ENCODE measurements at regions not wholly inside any gene's neighbourhood (a gene's known extent, or its start where the extent isn't known, plus 50 kb on each side); places are given as distances from the start of the nearest gene placed in this dataset.

DNA sequence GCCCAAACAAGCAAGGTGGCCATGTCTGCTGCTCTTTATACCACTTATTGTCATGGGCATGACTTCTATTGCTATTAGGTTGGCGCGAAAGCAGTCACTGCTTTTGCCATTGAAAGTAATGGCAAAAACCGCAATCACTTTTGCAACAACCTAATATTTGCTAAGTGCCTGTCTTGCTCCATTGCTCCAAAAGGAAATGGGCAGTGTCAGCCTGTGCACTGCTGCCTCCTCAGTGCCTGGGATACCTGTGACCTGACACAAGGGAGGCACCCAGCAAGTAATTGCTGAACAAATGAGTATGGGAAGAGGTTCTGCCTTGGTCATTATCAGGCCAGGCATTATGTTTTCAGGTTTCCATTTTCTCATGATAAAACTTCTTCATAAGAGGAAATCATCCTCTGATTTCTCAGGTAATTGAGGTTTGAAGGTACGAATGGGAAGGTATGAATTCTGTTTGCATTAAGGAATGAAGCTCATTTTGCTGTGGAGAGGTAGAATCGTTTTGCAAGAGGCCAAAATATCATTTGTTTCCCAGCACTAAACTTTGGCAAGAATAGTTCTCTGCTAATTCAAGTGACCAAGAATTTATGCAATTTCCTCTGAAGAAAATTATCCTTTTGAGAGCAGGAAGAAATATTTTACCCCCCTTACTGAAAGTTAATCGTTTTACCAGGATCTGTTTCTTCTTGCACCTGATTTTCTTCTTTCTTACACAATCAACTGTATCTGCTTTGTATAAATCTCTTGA is 128.4 kb upstream of the SPRY2 start:
- Histone ChIP-seq H4K20me1 (ENCODE audit: insufficient read depth) (no peaks in the 10 kb centered on the region), H3K27ac (no peak overlapping the region)
- TF ChIP-seq, protein P1, sequence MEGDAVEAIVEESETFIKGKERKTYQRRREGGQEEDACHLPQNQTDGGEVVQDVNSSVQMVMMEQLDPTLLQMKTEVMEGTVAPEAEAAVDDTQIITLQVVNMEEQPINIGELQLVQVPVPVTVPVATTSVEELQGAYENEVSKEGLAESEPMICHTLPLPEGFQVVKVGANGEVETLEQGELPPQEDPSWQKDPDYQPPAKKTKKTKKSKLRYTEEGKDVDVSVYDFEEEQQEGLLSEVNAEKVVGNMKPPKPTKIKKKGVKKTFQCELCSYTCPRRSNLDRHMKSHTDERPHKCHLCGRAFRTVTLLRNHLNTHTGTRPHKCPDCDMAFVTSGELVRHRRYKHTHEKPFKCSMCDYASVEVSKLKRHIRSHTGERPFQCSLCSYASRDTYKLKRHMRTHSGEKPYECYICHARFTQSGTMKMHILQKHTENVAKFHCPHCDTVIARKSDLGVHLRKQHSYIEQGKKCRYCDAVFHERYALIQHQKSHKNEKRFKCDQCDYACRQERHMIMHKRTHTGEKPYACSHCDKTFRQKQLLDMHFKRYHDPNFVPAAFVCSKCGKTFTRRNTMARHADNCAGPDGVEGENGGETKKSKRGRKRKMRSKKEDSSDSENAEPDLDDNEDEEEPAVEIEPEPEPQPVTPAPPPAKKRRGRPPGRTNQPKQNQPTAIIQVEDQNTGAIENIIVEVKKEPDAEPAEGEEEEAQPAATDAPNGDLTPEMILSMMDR (conservative IDR thresholded peaks at IDR 0.05; ENCODE audit: low read depth, low read length), result no peak

DNA sequence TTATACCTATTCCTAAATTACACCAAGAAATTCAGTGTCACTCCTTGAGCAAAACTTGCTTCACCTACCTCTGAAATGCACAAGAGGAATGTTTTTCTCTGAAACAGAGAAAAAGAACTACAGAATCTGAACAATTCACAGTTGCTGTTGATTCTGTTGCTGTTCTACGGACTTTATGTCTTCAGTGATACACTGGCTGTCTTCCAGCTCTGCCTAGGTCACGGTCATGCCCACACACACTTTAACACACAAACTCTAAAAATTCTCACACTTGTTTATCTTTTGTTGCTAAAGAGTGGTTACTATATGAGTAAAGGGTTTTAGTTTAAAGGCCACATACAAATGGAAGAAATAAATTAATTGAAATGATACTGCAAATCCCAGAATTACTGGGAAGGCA is 124.4 kb upstream of the SPRY2 start:
- TF ChIP-seq, protein P1 (conservative IDR thresholded peaks at IDR 0.05; ENCODE audit: low read depth, low read length), result no peak
- Histone ChIP-seq H4K20me1 (ENCODE audit: insufficient read depth) (no peaks in the 10 kb centered on the region), H3K27me3 (ENCODE audit: insufficient read depth, low read depth) (no peaks in the 10 kb centered on the region), H3K4me1 (ENCODE audit: low read depth, poor library complexity, severe bottlenecking) (no peaks in the 10 kb centered on the region), H3K79me2 (ENCODE audit: insufficient read depth, low read depth) (no peaks in the 10 kb centered on the region), H3K4me3 (IDR thresholded peaks at IDR 0.05; ENCODE audit: insufficient read depth, low read depth, low read length) (no peak overlapping the region), H3K9ac (no peak overlapping the region), H2AFZ (ENCODE audit: low read depth) (no peak overlapping the region), H3K27ac (no peak overlapping the region), H3K4me2 (no peak overlapping the region), H3K36me3 (ENCODE audit: insufficient read depth) (no peaks in the 10 kb centered on the region)

More for the DNA sequence above, 128.4 kb upstream of the SPRY2 start:
- no peak overlapping the region for H3K4me2 ChIP-seq
- H3K4me3 ChIP-seq (IDR thresholded peaks at IDR 0.05; ENCODE audit: insufficient read depth, low read depth, low read length), result no peak overlapping the region
- H3K27me3 ChIP-seq (ENCODE audit: insufficient read depth, low read depth), result no peaks in the 10 kb centered on the region
- no peak overlapping the region for H2AFZ ChIP-seq (ENCODE audit: low read depth)
- H3K36me3 ChIP-seq (ENCODE audit: insufficient read depth), result no peaks in the 10 kb centered on the region
- H3K9ac ChIP-seq, result no peak overlapping the region
- H3K79me2 ChIP-seq (ENCODE audit: insufficient read depth, low read depth), result no peaks in the 10 kb centered on the region
- H3K4me1 ChIP-seq (ENCODE audit: low read depth, poor library complexity, severe bottlenecking), result no peaks in the 10 kb centered on the region

DNA sequence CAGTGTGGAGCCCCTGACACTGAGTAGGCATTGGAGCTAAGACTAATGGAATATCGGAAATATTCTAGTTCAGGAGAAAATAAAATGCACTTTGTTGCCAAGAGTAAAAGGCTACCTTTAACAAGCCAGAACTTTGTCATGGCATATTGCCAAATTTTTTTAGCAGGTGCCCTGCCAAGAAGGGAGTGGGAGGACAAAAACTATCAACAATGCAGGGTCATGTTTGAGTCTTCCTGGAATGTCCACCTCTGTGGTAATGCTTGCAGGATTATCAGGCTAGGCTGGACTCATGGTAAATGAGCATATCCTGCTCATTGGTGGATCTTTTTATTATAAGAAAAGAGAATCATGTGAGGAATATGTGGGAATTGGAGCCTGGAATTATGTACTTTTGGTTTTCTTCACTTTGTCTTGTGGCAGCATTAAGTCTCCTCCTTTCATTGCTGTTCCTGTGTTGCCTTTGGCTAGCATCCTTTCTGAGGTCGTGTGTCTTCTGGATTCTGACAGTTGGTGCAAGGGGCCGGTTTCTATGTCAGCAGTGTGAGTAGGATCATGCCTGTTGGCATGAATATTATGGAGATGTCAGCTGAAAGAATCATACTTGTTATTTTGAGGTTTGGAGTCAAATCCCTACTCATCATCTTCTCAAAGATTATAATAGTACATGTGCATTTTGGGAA is 122.9 kb upstream of the SPRY2 start:
- H3K27ac ChIP-seq, result no peak overlapping the region
- no peaks in the 10 kb centered on the region for H3K79me2 ChIP-seq (ENCODE audit: insufficient read depth, low read depth)
- no peak overlapping the region for H3K9ac ChIP-seq
- no peaks in the 10 kb centered on the region for H4K20me1 ChIP-seq (ENCODE audit: insufficient read depth)
- H3K36me3 ChIP-seq (ENCODE audit: insufficient read depth), result no peaks in the 10 kb centered on the region
- no peak overlapping the region for H3K4me2 ChIP-seq
- no peak overlapping the region for H2AFZ ChIP-seq (ENCODE audit: low read depth)
- H3K4me3 ChIP-seq (IDR thresholded peaks at IDR 0.05; ENCODE audit: insufficient read depth, low read depth, low read length), result no peak overlapping the region
- H3K4me1 ChIP-seq (ENCODE audit: low read depth, poor library complexity, severe bottlenecking), result no peaks in the 10 kb centered on the region
- no peaks in the 10 kb centered on the region for H3K27me3 ChIP-seq (ENCODE audit: insufficient read depth, low read depth)
- TF ChIP-seq, protein P1 (conservative IDR thresholded peaks at IDR 0.05; ENCODE audit: low read depth, low read length), result no peak

DNA sequence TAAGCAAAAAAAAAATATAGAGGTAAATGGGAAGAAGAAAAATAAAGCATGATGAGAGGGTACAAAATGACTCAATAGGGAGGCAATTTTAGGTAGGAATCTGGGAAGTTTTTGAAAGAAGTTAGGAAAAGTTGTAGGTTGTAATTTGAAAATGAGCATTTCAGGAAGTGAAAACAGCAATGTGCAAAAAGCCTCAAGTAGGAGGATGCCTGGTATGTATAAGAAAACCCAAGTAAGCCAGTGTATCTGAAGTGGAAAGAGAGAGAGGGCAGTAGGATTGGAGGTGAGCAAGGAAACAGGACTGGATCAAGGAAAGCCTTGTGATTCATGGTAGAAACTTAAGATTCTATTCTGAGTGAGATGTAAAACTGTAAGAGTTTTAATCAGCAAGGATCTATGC is 121.6 kb upstream of the SPRY2 start:
- no peaks in the 10 kb centered on the region for H3K36me3 ChIP-seq (ENCODE audit: insufficient read depth)
- H3K4me3 ChIP-seq (IDR thresholded peaks at IDR 0.05; ENCODE audit: insufficient read depth, low read depth, low read length), result no peak overlapping the region
- no peak overlapping the region for H3K27ac ChIP-seq
- H4K20me1 ChIP-seq (ENCODE audit: insufficient read depth), result no peaks in the 10 kb centered on the region
- TF ChIP-seq, protein P1 (conservative IDR thresholded peaks at IDR 0.05; ENCODE audit: low read depth, low read length), result no peak
- H3K9ac ChIP-seq, result no peak overlapping the region
- no peaks in the 10 kb centered on the region for H3K27me3 ChIP-seq (ENCODE audit: insufficient read depth, low read depth)
- H3K4me2 ChIP-seq, result no peak overlapping the region
- H3K4me1 ChIP-seq (ENCODE audit: low read depth, poor library complexity, severe bottlenecking), result no peaks in the 10 kb centered on the region
- H2AFZ ChIP-seq (ENCODE audit: low read depth), result no peak overlapping the region
- H3K79me2 ChIP-seq (ENCODE audit: insufficient read depth, low read depth), result no peaks in the 10 kb centered on the region

All from KMS-11 (cell line).